ENCODE measurements at regions not wholly inside any gene's neighbourhood (a gene's known extent, or its start where the extent isn't known, plus 50 kb on each side); places are given as distances from the start of the nearest gene placed in this dataset.
"Not testable (repeated sequence)": the region's sequence is repeated elsewhere in the genome, so short reads cannot be mapped to it uniquely, and the experiment has no call there.

GRCh38 chr14:85915711-85916110 lies 385.8 kb downstream of the FLRT2 start:
- DNase-seq, result no peak

- DNase-seq, result no peak
Measured at GRCh38 chr14:85912141-85912540, 382.2 kb downstream of the FLRT2 start.

GRCh38 chr14:85911044-85911443 lies 381.1 kb downstream of the FLRT2 start:
- no peak for DNase-seq

- no peak for DNase-seq
Measured at GRCh38 chr14:85909581-85909980, 379.6 kb downstream of the FLRT2 start.

- no peak for DNase-seq
Measured at GRCh38 chr14:85907536-85907935, 377.6 kb downstream of the FLRT2 start.

GRCh38 chr14:85897808-85898207 lies 367.9 kb downstream of the FLRT2 start:
- DNase-seq, result no peak

GRCh38 chr14:85895603-85896002 lies 365.7 kb downstream of the FLRT2 start:
- DNase-seq, result no peak

- no peak for DNase-seq
Measured at GRCh38 chr14:85892251-85892650, 362.3 kb downstream of the FLRT2 start.

- no peak for DNase-seq
Measured at GRCh38 chr14:85883966-85884365, 354.0 kb downstream of the FLRT2 start.

GRCh38 chr14:85883101-85883500 lies 353.2 kb downstream of the FLRT2 start:
- DNase-seq, result no peak

- DNase-seq, result no peak
Measured at GRCh38 chr14:85881935-85882334, 352.0 kb downstream of the FLRT2 start.

- DNase-seq, result no peak
Measured at GRCh38 chr14:85878874-85879273, 348.9 kb downstream of the FLRT2 start.

GRCh38 chr14:85873006-85873405 lies 343.1 kb downstream of the FLRT2 start:
- DNase-seq, result no peak

- DNase-seq, result no peak
Measured at GRCh38 chr14:85867450-85867849, 337.5 kb downstream of the FLRT2 start.

- DNase-seq, result no peak
Measured at GRCh38 chr14:85865701-85866100, 335.8 kb downstream of the FLRT2 start.

GRCh38 chr14:85858634-85859033 lies 328.7 kb downstream of the FLRT2 start:
- no peak for DNase-seq

- no peak for DNase-seq
Measured at GRCh38 chr14:85856430-85856829, 326.5 kb downstream of the FLRT2 start.

- DNase-seq, result no peak
Measured at GRCh38 chr14:85853996-85854526, 324.1 kb downstream of the FLRT2 start.

GRCh38 chr14:85852906-85853305 lies 323.0 kb downstream of the FLRT2 start:
- no peak for DNase-seq

- DNase-seq, result not testable (repeated sequence)
Measured at GRCh38 chr14:85852123-85852522, 322.2 kb downstream of the FLRT2 start.

- DNase-seq, result not testable (repeated sequence)
Measured at GRCh38 chr14:85830549-85830948, 300.6 kb downstream of the FLRT2 start.

GRCh38 chr14:85829601-85830000 lies 299.7 kb downstream of the FLRT2 start:
- not testable (repeated sequence) for DNase-seq

- no peak for DNase-seq
Measured at GRCh38 chr14:85824526-85824925, 294.6 kb downstream of the FLRT2 start.

GRCh38 chr14:85822236-85822635 lies 292.3 kb downstream of the FLRT2 start:
- DNase-seq, result no peak
